Skeletal muscle tissue (tissue), 3 donors: ENCODE measurements at regions not wholly inside any gene's neighbourhood (a gene's known extent, or its start where the extent isn't known, plus 50 kb on each side); places are given as distances from the start of the nearest gene placed in this dataset.
"Not testable (repeated sequence)": the region's sequence is repeated elsewhere in the genome, so short reads cannot be mapped to it uniquely, and the experiment has no call there.

Experiments
- H3K27ac ChIP-seq: one replicate; pipeline ENCODE4 v1.7.0; 2013; ENCODE audit warnings: mild to moderate bottlenecking, low read depth, low read length, inconsistent platforms
- H3K27me3 ChIP-seq, 3 donors: one replicate each; pipeline ENCODE4 v1.7.0; 2013; ENCODE audit warnings: low read length in 3 of 3; ENCODE audit not compliant: control insufficient read depth in 3 of 3, insufficient read depth in 3 of 3
- H3K36me3 ChIP-seq, 3 donors: one replicate each; pipeline ENCODE4 v1.7.0; 2013; ENCODE audit warnings: low read length in 3 of 3; ENCODE audit not compliant: control insufficient read depth in 3 of 3, insufficient read depth in 3 of 3
- H3K4me1 ChIP-seq, 3 donors: one replicate each; pipeline ENCODE4 v1.7.0; 2013; ENCODE audit warnings: low read length in 3 of 3, mild to moderate bottlenecking in 3 of 3; ENCODE audit not compliant: control insufficient read depth in 3 of 3, insufficient read depth in 3 of 3
- H3K4me3 ChIP-seq, 3 donors: one replicate each; pipeline ENCODE4 v1.7.0; 2013; ENCODE audit warnings: low read length in 3 of 3
- H3K9ac ChIP-seq, 3 donors: one replicate each; pipeline ENCODE4 v1.7.0; 2013; ENCODE audit warnings: low read length in 3 of 3, mild to moderate bottlenecking in 3 of 3, moderate library complexity in 2 of 3, low read depth in 1 of 3
- H3K9me3 ChIP-seq, 3 donors: one replicate each; pipeline ENCODE4 v1.7.0; 2013; ENCODE audit warnings: low read length in 3 of 3; ENCODE audit not compliant: control insufficient read depth in 3 of 3
- donor health status: Osteomylitis.

- Histone ChIP-seq H3K27ac (no peak overlapping the region), H3K4me1 (no peaks in the 10 kb centered on the region), H3K36me3 (no peaks in the 10 kb centered on the region), H3K27me3 (peaks cover 0 to 6% (median 0%) of the 10 kb centered on the region in 3 donors), H3K9me3 (no peaks in the 10 kb centered on the region), H3K9ac (no peak overlapping the region), H3K4me3 (no peak overlapping the region)
These were observed 81.6 kb upstream of the USP9X start for GRCh38 chrX:41003506-41004270.

GRCh38 chrX:41005445-41005992 lies 79.7 kb upstream of the USP9X start:
- Histone ChIP-seq H3K27ac (no peak overlapping the region), H3K4me3 (no peak overlapping the region), H3K4me1 (peaks cover 0 to 4% (median 3%) of the 10 kb centered on the region in 3 donors), H3K9ac (no peak overlapping the region), H3K36me3 (no peaks in the 10 kb centered on the region), H3K9me3 (no peaks in the 10 kb centered on the region), H3K27me3 (peaks cover 0 to 6% (median 0%) of the 10 kb centered on the region in 3 donors)

GRCh38 chrX:41009850-41010846 lies 75.1 kb upstream of the USP9X start:
- no peaks in the 10 kb centered on the region for H3K36me3 ChIP-seq
- H3K4me1 ChIP-seq: peaks cover 0 to 9% (median 3%) of the 10 kb centered on the region in 3 donors
- H3K27me3 ChIP-seq: peaks cover 0 to 5% (median 0%) of the 10 kb centered on the region in 3 donors
- H3K4me3 ChIP-seq: peak overlapping the region; percentile 49 to 66 (median 64)
- peak overlapping the region; percentile 77 for H3K27ac ChIP-seq
- H3K9ac ChIP-seq: peak overlapping the region; percentile 54 to 79 (median 77)
- H3K9me3 ChIP-seq: no peaks in the 10 kb centered on the region

GRCh38 chrX:41014776-41015360 lies 70.4 kb upstream of the USP9X start:
- Histone ChIP-seq H3K9ac (no peak overlapping the region), H3K9me3 (no peaks in the 10 kb centered on the region), H3K4me1 (peaks cover 0 to 8% (median 2%) of the 10 kb centered on the region in 3 donors), H3K27ac (no peak overlapping the region), H3K4me3 (no peak overlapping the region), H3K27me3 (peaks cover 0 to 5% (median 0%) of the 10 kb centered on the region in 3 donors), H3K36me3 (no peaks in the 10 kb centered on the region)

- H3K9ac ChIP-seq, H3K4me1 ChIP-seq, H3K36me3 ChIP-seq, H3K27me3 ChIP-seq, H3K4me3 ChIP-seq, H3K27ac ChIP-seq, H3K9me3 ChIP-seq: not testable (repeated sequence)
These were observed 67.5 kb upstream of the USP9X start for GRCh38 chrX:41017785-41018184.

- not testable (repeated sequence) for H3K9me3 ChIP-seq, H3K9ac ChIP-seq, H3K36me3 ChIP-seq, H3K4me3 ChIP-seq, H3K4me1 ChIP-seq, H3K27me3 ChIP-seq, H3K27ac ChIP-seq
These were observed 66.7 kb upstream of the USP9X start for GRCh38 chrX:41018391-41019040.

- H3K27me3 ChIP-seq: no peaks in the 10 kb centered on the region
- H3K9ac ChIP-seq: no peak overlapping the region
- no peak overlapping the region for H3K27ac ChIP-seq
- H3K9me3 ChIP-seq: no peaks in the 10 kb centered on the region
- H3K4me1 ChIP-seq: no peaks in the 10 kb centered on the region
- H3K36me3 ChIP-seq: no peaks in the 10 kb centered on the region
- no peak overlapping the region for H3K4me3 ChIP-seq
These were observed 66.2 kb upstream of the USP9X start for GRCh38 chrX:41019041-41019392.

- Histone ChIP-seq H3K27me3 (no peaks in the 10 kb centered on the region), H3K4me3 (no peak overlapping the region), H3K9ac (no peak overlapping the region), H3K4me1 (no peaks in the 10 kb centered on the region), H3K27ac (no peak overlapping the region), H3K9me3 (no peaks in the 10 kb centered on the region), H3K36me3 (no peaks in the 10 kb centered on the region)
These were observed 62.7 kb upstream of the USP9X start for GRCh38 chrX:41022566-41022965.

GRCh38 chrX:41023098-41023497 lies 62.1 kb upstream of the USP9X start:
- Histone ChIP-seq H3K9ac (no peak overlapping the region), H3K27me3 (no peaks in the 10 kb centered on the region), H3K36me3 (no peaks in the 10 kb centered on the region), H3K4me3 (no peak overlapping the region), H3K4me1 (no peaks in the 10 kb centered on the region), H3K9me3 (no peaks in the 10 kb centered on the region), H3K27ac (no peak overlapping the region)
